ENCODE measurements at regions not wholly inside any gene's neighbourhood (a gene's known extent, or its start where the extent isn't known, plus 50 kb on each side); places are given as distances from the start of the nearest gene placed in this dataset.

- no peak overlapping the region for H3K27ac ChIP-seq
- no peak for TF ChIP-seq POLR2A (IDR thresholded peaks at IDR 0.05)
- TF ChIP-seq CTCF (IDR thresholded peaks at IDR 0.05), result no peak
- H3K4me1 ChIP-seq (replicated peaks in 1 of 2), result no peaks in the 10 kb centered on the region
- no peaks in the 10 kb centered on the region for H3K9me3 ChIP-seq (replicated peaks in 1 of 3)
- intact Hi-C loops (cut with DNase I), result no loop called here
- H3K27me3 ChIP-seq, result no peaks in the 10 kb centered on the region
- no peaks in the 10 kb centered on the region for H3K36me3 ChIP-seq (replicated peaks in 1 of 2)
- H3K4me3 ChIP-seq, result no peak overlapping the region
- DNase-seq, result no peak
Measured at GRCh38 chr3:78287085-78287484, 1247.2 kb downstream of the ROBO2 start.

DNA sequence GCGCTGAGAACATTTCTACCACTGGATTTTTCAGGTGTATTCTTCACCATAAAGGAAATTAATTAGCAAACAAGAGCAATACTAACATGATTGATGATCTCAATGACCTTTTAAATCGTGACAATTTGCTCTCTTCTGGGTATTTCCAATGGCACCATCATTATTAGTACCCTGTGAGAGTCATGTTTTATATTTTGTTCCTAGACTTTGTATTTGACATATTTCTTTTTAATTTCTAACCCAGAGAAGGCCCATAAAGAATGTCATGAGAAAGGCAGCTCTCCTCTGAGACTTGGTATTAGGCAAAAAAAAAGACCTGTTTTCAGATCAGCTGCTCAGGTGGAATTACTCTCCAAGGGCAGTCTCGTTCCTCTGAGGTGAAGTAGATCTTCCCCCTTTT lies 1253.4 kb downstream of the ROBO2 start:
- TF ChIP-seq CTCF (IDR thresholded peaks at IDR 0.05), result no peak
- Histone ChIP-seq H3K27ac (no peak overlapping the region), H3K9me3 (replicated peaks in 1 of 3) (no peaks in the 10 kb centered on the region), H3K4me3 (no peak overlapping the region), H3K4me1 (replicated peaks in 1 of 2) (no peaks in the 10 kb centered on the region), H3K27me3 (no peaks in the 10 kb centered on the region), H3K36me3 (replicated peaks in 1 of 2) (no peaks in the 10 kb centered on the region)
- intact Hi-C loops (cut with DNase I), result no loop called here
- DNase-seq, result no peak
- WGBS, 4 donors, result 64 to 73% (median 64%) methylated on average over 3 of the region's 3 CpGs

DNA sequence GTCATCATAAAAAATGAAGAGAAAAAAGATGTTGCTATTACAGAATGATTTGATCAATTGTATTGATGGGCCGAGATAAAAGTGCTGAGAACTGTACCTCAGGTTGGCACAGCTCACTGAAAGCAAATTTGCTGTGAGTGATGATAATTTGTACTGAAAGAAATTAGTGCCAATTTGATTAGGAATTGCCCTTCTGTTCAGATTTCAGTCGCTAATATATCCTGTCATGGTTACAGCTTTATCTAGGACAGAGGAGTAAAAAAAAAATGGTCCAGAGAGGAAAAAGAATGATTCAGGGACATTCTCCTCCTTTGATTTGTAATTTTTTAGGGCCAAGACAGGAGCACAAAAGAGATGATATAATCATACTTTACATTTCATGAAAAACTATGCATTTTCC lies 1264.2 kb downstream of the ROBO2 start:
- WGBS, 4 donors, result 58 to 73% (median 68%) methylated on average over 2 of the region's 2 CpGs
- H3K36me3 ChIP-seq (replicated peaks in 1 of 2), result no peaks in the 10 kb centered on the region
- no peak for DNase-seq
- no peaks in the 10 kb centered on the region for H3K27me3 ChIP-seq
- intact Hi-C loops (cut with DNase I), result no loop called here
- H3K27ac ChIP-seq, result no peak overlapping the region
- TF ChIP-seq POLR2A (IDR thresholded peaks at IDR 0.05), result no peak
- TF ChIP-seq CTCF (IDR thresholded peaks at IDR 0.05), result no peak
- no peak overlapping the region for H3K4me3 ChIP-seq
- no peaks in the 10 kb centered on the region for H3K4me1 ChIP-seq (replicated peaks in 1 of 2)
- H3K9me3 ChIP-seq (replicated peaks in 1 of 3), result no peaks in the 10 kb centered on the region

- H3K27ac ChIP-seq, result no peak overlapping the region
- no peak for TF ChIP-seq CTCF (IDR thresholded peaks at IDR 0.05)
- no peak for TF ChIP-seq POLR2A (IDR thresholded peaks at IDR 0.05)
- no peaks in the 10 kb centered on the region for H3K27me3 ChIP-seq
- H3K4me1 ChIP-seq (replicated peaks in 1 of 2), result no peaks in the 10 kb centered on the region
- 45 to 80% (median 60%) methylated on average over 2 of the region's 2 CpGs for WGBS, 4 donors
- H3K9me3 ChIP-seq (replicated peaks in 1 of 3), result no peaks in the 10 kb centered on the region
- H3K4me3 ChIP-seq, result no peak overlapping the region
- no peak for DNase-seq
- no peaks in the 10 kb centered on the region for H3K36me3 ChIP-seq (replicated peaks in 1 of 2)
- intact Hi-C loops (cut with DNase I), result no loop called here
Measured at GRCh38 chr3:78312851-78313250, 1273.0 kb downstream of the ROBO2 start.

All from adrenal gland (tissue), 9 donors.